ENCODE measurements at regions not wholly inside any gene's neighbourhood (a gene's known extent, or its start where the extent isn't known, plus 50 kb on each side); places are given as distances from the start of the nearest gene placed in this dataset.

GRCh38 chr11:92130421-92130831 is 94.2 kb upstream of the FAT3 start:
- no peaks in the 10 kb centered on the region for H3K27me3 Mint-ChIP-seq
- DNase-seq (ENCODE audit: extremely low spot score, unreplicated experiment) = no peak
- TF ChIP-seq CTCF (conservative IDR thresholded peaks at IDR 0.05) = no peak
- H3K4me3 Mint-ChIP-seq = no peak overlapping the region
- H3K36me3 Mint-ChIP-seq = no peaks in the 10 kb centered on the region
- no peak overlapping the region for H3K27ac Mint-ChIP-seq
- no peaks in the 10 kb centered on the region for H3K9me3 Mint-ChIP-seq
- no peaks in the 10 kb centered on the region for H3K4me1 Mint-ChIP-seq (ENCODE audit: unreplicated experiment)

GRCh38 chr11:92129811-92130210 is 94.8 kb upstream of the FAT3 start:
- no peaks in the 10 kb centered on the region for H3K9me3 Mint-ChIP-seq
- H3K4me3 Mint-ChIP-seq = no peak overlapping the region
- no peak for TF ChIP-seq CTCF (conservative IDR thresholded peaks at IDR 0.05)
- no peak for DNase-seq (ENCODE audit: extremely low spot score, unreplicated experiment)
- no peaks in the 10 kb centered on the region for H3K27me3 Mint-ChIP-seq
- H3K4me1 Mint-ChIP-seq (ENCODE audit: unreplicated experiment) = no peaks in the 10 kb centered on the region
- no peak overlapping the region for H3K27ac Mint-ChIP-seq
- no peaks in the 10 kb centered on the region for H3K36me3 Mint-ChIP-seq

- no peak for TF ChIP-seq CTCF (conservative IDR thresholded peaks at IDR 0.05)
- no peak for DNase-seq (ENCODE audit: extremely low spot score, unreplicated experiment)
- H3K4me3 Mint-ChIP-seq = no peak overlapping the region
- H3K9me3 Mint-ChIP-seq = no peaks in the 10 kb centered on the region
- H3K27ac Mint-ChIP-seq = no peak overlapping the region
- no peaks in the 10 kb centered on the region for H3K27me3 Mint-ChIP-seq
- peaks cover 3% of the 10 kb centered on the region for H3K4me1 Mint-ChIP-seq (ENCODE audit: unreplicated experiment)
- no peaks in the 10 kb centered on the region for H3K36me3 Mint-ChIP-seq
Measured at GRCh38 chr11:92128026-92128425, 96.6 kb upstream of the FAT3 start.

- H3K36me3 Mint-ChIP-seq = no peaks in the 10 kb centered on the region
- no peaks in the 10 kb centered on the region for H3K27me3 Mint-ChIP-seq
- no peak overlapping the region for H3K4me3 Mint-ChIP-seq
- H3K4me1 Mint-ChIP-seq (ENCODE audit: unreplicated experiment) = peaks cover 9% of the 10 kb centered on the region
- no peak for DNase-seq (ENCODE audit: extremely low spot score, unreplicated experiment)
- H3K9me3 Mint-ChIP-seq = no peaks in the 10 kb centered on the region
- H3K27ac Mint-ChIP-seq = no peak overlapping the region
- no peak for TF ChIP-seq CTCF (conservative IDR thresholded peaks at IDR 0.05)
Measured at GRCh38 chr11:92125321-92125720, 99.3 kb upstream of the FAT3 start.

GRCh38 chr11:92123540-92123939 is 101.1 kb upstream of the FAT3 start:
- no peaks in the 10 kb centered on the region for H3K36me3 Mint-ChIP-seq
- H3K9me3 Mint-ChIP-seq = peaks cover 4% of the 10 kb centered on the region
- H3K27me3 Mint-ChIP-seq = no peaks in the 10 kb centered on the region
- no peak for DNase-seq (ENCODE audit: extremely low spot score, unreplicated experiment)
- peaks cover 9% of the 10 kb centered on the region for H3K4me1 Mint-ChIP-seq (ENCODE audit: unreplicated experiment)
- H3K27ac Mint-ChIP-seq = no peak overlapping the region
- no peak overlapping the region for H3K4me3 Mint-ChIP-seq
- no peak for TF ChIP-seq CTCF (conservative IDR thresholded peaks at IDR 0.05)

- no peak overlapping the region for H3K4me3 Mint-ChIP-seq
- peaks cover 9% of the 10 kb centered on the region for H3K4me1 Mint-ChIP-seq (ENCODE audit: unreplicated experiment)
- H3K27me3 Mint-ChIP-seq = no peaks in the 10 kb centered on the region
- H3K9me3 Mint-ChIP-seq = peaks cover 4% of the 10 kb centered on the region
- H3K27ac Mint-ChIP-seq = no peak overlapping the region
- DNase-seq (ENCODE audit: extremely low spot score, unreplicated experiment) = no peak
- H3K36me3 Mint-ChIP-seq = no peaks in the 10 kb centered on the region
- TF ChIP-seq CTCF (conservative IDR thresholded peaks at IDR 0.05) = no peak
Measured at GRCh38 chr11:92122561-92122960, 102.1 kb upstream of the FAT3 start.

Data from type B pancreatic cell (in vitro differentiated cells).